H1 (cell line): ENCODE measurements at regions not wholly inside any gene's neighbourhood (a gene's known extent, or its start where the extent isn't known, plus 50 kb on each side); places are given as distances from the start of the nearest gene placed in this dataset.

Source experiments
- EP300 ChIP-seq, 2 experiments: IDR thresholded peaks; 1 replicate in 1 of 2; 2 replicates in 1 of 2; pipeline ENCODE4 v1.6.1; 2011 to 2012; ENCODE audit warnings: low read depth in 2 of 2, low read length in 2 of 2, mild to moderate bottlenecking in 2 of 2, borderline replicate concordance in 1 of 2, inconsistent platforms in 1 of 2, moderate library complexity in 1 of 2
- EZH2 ChIP-seq: fragments of 200-600 bp; sonication (generic); IDR thresholded peaks from 2 replicates; pipeline ENCODE4 v1.7.1; 2012; ENCODE audit warnings: low read depth, mild to moderate bottlenecking, moderate library complexity, low read length, inconsistent platforms; ENCODE audit not compliant: severe bottlenecking
- POLR2A ChIP-seq, 2 experiments: IDR thresholded peaks; 1 replicate in 1 of 2; 2 replicates in 1 of 2; pipeline ENCODE4 v1.6.1; 2011; ENCODE audit warnings: low read depth in 2 of 2, low read length in 2 of 2, mild to moderate bottlenecking in 2 of 2; ENCODE audit errors: control extremely low read depth in 1 of 2
- POU5F1 ChIP-seq: IDR thresholded peaks from 2 replicates; pipeline ENCODE4 v1.6.1; 2011; ENCODE audit warnings: low read depth, mild to moderate bottlenecking, low read length, moderate library complexity
- SP1 ChIP-seq: IDR thresholded peaks from 2 replicates; pipeline ENCODE4 v1.6.1; 2011; ENCODE audit warnings: low read depth, low read length
- SUZ12 ChIP-seq: fragments of 200-600 bp; sonication (generic); IDR thresholded peaks from 2 replicates; pipeline ENCODE4 v1.6.1; 2012; ENCODE audit warnings: mild to moderate bottlenecking, inconsistent platforms, low read length, moderate library complexity, mixed read lengths
- TAF1 ChIP-seq: IDR thresholded peaks from 2 replicates; pipeline ENCODE4 v1.6.1; 2011; ENCODE audit warnings: mild to moderate bottlenecking, low read depth, low read length
- ZNF274 ChIP-seq: IDR thresholded peaks from 2 replicates; pipeline ENCODE4 v1.7.0; 2012; ENCODE audit warnings: low read length, borderline replicate concordance; ENCODE audit errors: extremely low read depth
- TF ChIP-seq, protein P1 (sequence below), 3 experiments: IDR thresholded peaks; 1 replicate in 2 of 3; 2 replicates in 1 of 3; pipeline versions ENCODE4 v1.5.1 to v1.6.1; 2011; ENCODE audit warnings: low read length in 3 of 3, mild to moderate bottlenecking in 3 of 3, inconsistent platforms in 2 of 3, low read depth in 1 of 3, moderate library complexity in 1 of 3; ENCODE audit not compliant: insufficient read depth in 1 of 3; ENCODE audit errors: control extremely low read depth in 1 of 3
- TF ChIP-seq, protein P2 (sequence below): IDR thresholded peaks from 2 replicates; pipeline ENCODE4 v1.6.1; 2011; ENCODE audit warnings: low read length, improper control_type of control experiment
- TF ChIP-seq, protein P3 (sequence below): IDR thresholded peaks from 2 replicates; pipeline ENCODE4 v1.6.1; 2011; ENCODE audit warnings: low read depth, mild to moderate bottlenecking, low read length; ENCODE audit not compliant: insufficient read depth

DNA sequence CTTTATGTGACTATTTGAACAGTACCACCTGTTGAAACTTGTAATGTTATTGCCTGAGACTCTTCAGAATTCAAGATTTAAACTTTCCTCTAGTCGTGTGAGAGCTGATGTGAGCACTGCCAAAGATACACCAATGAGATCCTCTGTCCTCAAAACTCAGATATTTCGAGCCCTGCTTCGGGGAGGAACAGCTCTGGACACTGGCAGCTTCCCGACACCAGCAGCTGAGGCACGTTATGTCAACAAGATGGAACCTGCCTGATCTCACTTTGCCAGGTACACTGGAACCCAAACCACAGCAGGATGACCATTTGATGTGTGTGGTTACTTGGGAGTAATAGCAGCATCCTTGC, 319.9 kb upstream of the RBMS1 start:
- TF ChIP-seq TAF1: no peak
- no peak for TF ChIP-seq SUZ12
- TF ChIP-seq POU5F1: no peak
- TF ChIP-seq, protein P1, sequence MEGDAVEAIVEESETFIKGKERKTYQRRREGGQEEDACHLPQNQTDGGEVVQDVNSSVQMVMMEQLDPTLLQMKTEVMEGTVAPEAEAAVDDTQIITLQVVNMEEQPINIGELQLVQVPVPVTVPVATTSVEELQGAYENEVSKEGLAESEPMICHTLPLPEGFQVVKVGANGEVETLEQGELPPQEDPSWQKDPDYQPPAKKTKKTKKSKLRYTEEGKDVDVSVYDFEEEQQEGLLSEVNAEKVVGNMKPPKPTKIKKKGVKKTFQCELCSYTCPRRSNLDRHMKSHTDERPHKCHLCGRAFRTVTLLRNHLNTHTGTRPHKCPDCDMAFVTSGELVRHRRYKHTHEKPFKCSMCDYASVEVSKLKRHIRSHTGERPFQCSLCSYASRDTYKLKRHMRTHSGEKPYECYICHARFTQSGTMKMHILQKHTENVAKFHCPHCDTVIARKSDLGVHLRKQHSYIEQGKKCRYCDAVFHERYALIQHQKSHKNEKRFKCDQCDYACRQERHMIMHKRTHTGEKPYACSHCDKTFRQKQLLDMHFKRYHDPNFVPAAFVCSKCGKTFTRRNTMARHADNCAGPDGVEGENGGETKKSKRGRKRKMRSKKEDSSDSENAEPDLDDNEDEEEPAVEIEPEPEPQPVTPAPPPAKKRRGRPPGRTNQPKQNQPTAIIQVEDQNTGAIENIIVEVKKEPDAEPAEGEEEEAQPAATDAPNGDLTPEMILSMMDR (IDR thresholded peaks at IDR 0.05; ENCODE audit: control extremely low read depth in 1 of 3, insufficient read depth in 1 of 3, low read depth in 1 of 3, low read length in 3 of 3): no peak
- TF ChIP-seq EZH2: no peak
- TF ChIP-seq, protein P2, sequence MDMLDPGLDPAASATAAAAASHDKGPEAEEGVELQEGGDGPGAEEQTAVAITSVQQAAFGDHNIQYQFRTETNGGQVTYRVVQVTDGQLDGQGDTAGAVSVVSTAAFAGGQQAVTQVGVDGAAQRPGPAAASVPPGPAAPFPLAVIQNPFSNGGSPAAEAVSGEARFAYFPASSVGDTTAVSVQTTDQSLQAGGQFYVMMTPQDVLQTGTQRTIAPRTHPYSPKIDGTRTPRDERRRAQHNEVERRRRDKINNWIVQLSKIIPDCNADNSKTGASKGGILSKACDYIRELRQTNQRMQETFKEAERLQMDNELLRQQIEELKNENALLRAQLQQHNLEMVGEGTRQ: no peak
- no peak for TF ChIP-seq SP1
- TF ChIP-seq EP300 (IDR thresholded peaks at IDR 0.05; ENCODE audit: borderline replicate concordance in 1 of 2, low read depth in 2 of 2, low read length in 2 of 2): no peak
- TF ChIP-seq POLR2A (IDR thresholded peaks at IDR 0.05; ENCODE audit: control extremely low read depth in 1 of 2, low read depth in 2 of 2, low read length in 2 of 2): no peak
- TF ChIP-seq ZNF274: no peak
- TF ChIP-seq, protein P3, sequence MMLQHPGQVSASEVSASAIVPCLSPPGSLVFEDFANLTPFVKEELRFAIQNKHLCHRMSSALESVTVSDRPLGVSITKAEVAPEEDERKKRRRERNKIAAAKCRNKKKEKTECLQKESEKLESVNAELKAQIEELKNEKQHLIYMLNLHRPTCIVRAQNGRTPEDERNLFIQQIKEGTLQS: no peak
